Gastrocnemius medialis (tissue), 4 donors: ENCODE measurements at regions not wholly inside any gene's neighbourhood (a gene's known extent, or its start where the extent isn't known, plus 50 kb on each side); places are given as distances from the start of the nearest gene placed in this dataset.

Source experiments
- POLR2A ChIP-seq, 2 donors: fragments of 450-650 bp; IDR thresholded peaks; one replicate each; pipeline ENCODE4 v1.6.1; 2017; ENCODE audit warnings: antibody characterized with exemption in 2 of 2, mild to moderate bottlenecking in 2 of 2, moderate library complexity in 2 of 2
- TF ChIP-seq, protein P1 (sequence below), 5 experiments: fragments of 450-650 bp in 3 of 5; fragments of 200-600 bp in 2 of 5; sonication (generic) in 2 of 5; IDR thresholded peaks in 4 of 5; conservative IDR thresholded peaks in 1 of 5; 1 replicate in 4 of 5; 2 replicates in 1 of 5; pipeline ENCODE4 v1.5.1; 2016 to 2019; ENCODE audit warnings: antibody characterized with exemption in 5 of 5, mild to moderate bottlenecking in 3 of 5, moderate library complexity in 3 of 5

DNA sequence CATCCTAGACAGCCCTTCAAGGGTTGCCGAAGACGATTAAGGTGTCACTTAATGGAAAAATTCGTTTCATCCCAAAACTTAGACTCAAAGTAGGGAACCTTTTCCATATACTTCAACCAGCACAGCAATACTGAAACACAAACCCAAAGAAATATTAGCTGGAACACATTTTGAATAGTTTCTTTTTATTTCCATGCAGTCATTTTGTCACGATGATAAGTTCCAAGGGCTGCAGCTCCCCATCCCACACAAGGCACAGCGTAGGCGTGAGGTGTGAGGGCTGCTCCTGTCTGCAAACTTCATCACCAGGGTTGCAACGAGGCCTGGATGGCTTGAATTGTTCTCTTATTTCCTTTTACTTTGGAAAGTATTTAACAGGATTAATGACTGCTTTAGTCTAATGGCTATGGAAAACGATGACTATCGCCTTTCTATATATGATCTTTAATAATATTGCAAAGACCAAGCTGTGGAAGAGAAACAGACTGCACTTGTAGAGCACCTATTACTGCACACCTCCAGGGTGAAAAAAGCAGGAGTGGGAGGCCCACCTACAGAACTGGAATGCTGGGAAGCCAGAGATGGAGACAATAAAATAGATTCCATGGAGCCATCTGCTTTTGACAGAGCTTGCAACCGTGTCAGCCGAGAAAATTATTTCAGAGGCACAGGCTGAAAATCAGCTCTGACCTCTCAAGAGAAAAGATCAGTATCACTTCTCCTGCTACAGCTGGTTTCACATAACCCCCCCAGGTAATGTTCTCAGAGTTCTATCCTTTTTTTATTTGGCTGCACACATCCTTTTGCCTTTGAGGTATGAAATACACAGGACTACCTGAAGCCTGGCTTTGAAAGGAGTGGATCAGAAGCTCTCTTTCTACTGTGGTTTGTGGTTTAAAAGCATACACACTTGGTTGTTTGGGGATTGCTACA, 274.5 kb upstream of the NBEA start:
- TF ChIP-seq, protein P1, sequence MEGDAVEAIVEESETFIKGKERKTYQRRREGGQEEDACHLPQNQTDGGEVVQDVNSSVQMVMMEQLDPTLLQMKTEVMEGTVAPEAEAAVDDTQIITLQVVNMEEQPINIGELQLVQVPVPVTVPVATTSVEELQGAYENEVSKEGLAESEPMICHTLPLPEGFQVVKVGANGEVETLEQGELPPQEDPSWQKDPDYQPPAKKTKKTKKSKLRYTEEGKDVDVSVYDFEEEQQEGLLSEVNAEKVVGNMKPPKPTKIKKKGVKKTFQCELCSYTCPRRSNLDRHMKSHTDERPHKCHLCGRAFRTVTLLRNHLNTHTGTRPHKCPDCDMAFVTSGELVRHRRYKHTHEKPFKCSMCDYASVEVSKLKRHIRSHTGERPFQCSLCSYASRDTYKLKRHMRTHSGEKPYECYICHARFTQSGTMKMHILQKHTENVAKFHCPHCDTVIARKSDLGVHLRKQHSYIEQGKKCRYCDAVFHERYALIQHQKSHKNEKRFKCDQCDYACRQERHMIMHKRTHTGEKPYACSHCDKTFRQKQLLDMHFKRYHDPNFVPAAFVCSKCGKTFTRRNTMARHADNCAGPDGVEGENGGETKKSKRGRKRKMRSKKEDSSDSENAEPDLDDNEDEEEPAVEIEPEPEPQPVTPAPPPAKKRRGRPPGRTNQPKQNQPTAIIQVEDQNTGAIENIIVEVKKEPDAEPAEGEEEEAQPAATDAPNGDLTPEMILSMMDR (IDR thresholded peaks at IDR 0.05 in 4 of 5, conservative IDR thresholded peaks at IDR 0.05 in 1 of 5) = no peak
- no peak for TF ChIP-seq POLR2A (IDR thresholded peaks at IDR 0.05)
